CD4-positive, alpha-beta T cell (primary cell): ENCODE measurements at regions not wholly inside any gene's neighbourhood (a gene's known extent, or its start where the extent isn't known, plus 50 kb on each side); places are given as distances from the start of the nearest gene placed in this dataset.

Source experiments
- ATAC-seq: fragments of 200-7000 bp; cut with Tn5 transposase; one replicate; pipeline ENCODE4 v1.10.0; 2022; ENCODE audit warnings: mild to moderate bottlenecking; ENCODE audit not compliant: poor library complexity
- CTCF ChIA-PET: fragments of 350-600 bp; sonication (Branson Sonifier 250); formaldehyde crosslinking; loops from one replicate; lab custom pipeline; 2021; ENCODE audit warnings: antibody characterized with exemption, inconsistent platforms; lab: Charles Lee
- POLR2A ChIA-PET: fragments of 350-600 bp; sonication (Branson Sonifier 250); formaldehyde crosslinking; loops from one replicate; lab custom pipeline; 2021; ENCODE audit warnings: antibody characterized with exemption, inconsistent platforms; lab: Charles Lee
- DNase-seq, 14 experiments: peaks; one replicate each; pipeline ENCODE4 v3.0.0-alpha.2; 2013 to 2020; ENCODE audit warnings: mixed read lengths in 2 of 14
- H3K27ac ChIP-seq, 2 donors: one replicate each; pipeline versions ENCODE4 v1.5.1 to v1.7.0; 2013; ENCODE audit warnings: low read length in 2 of 2, low read depth in 1 of 2, mild to moderate bottlenecking in 1 of 2
- H3K27me3 ChIP-seq, 2 experiments: 1 replicate in 1 of 2; 2 replicates in 1 of 2; pipeline versions ENCODE4 v1.6.1 to v1.7.0; 2013; ENCODE audit warnings: low read length in 2 of 2, control low read depth in 1 of 2, mild to moderate bottlenecking in 1 of 2, moderate library complexity in 1 of 2; ENCODE audit not compliant: insufficient read depth in 2 of 2, control insufficient read depth in 1 of 2
- H3K36me3 ChIP-seq: one replicate; pipeline ENCODE4 v1.6.1; 2013; ENCODE audit warnings: low read length, control low read depth; ENCODE audit not compliant: insufficient read depth
- H3K4me1 ChIP-seq: one replicate; pipeline ENCODE4 v1.6.1; 2013; ENCODE audit warnings: low read length, control low read depth; ENCODE audit not compliant: insufficient read depth
- H3K4me3 ChIP-seq: one replicate; pipeline ENCODE4 v1.5.1; 2013; ENCODE audit warnings: mild to moderate bottlenecking, low read length, moderate library complexity
- H3K9me3 ChIP-seq, 2 experiments: 1 replicate in 1 of 2; 2 replicates in 1 of 2; pipeline versions ENCODE4 v1.6.1 to v1.7.0; 2013; ENCODE audit warnings: low read length in 2 of 2, mild to moderate bottlenecking in 2 of 2, control low read depth in 1 of 2, moderate library complexity in 1 of 2; ENCODE audit not compliant: control insufficient read depth in 1 of 2, insufficient read depth in 1 of 2
- H3K27ac Mint-ChIP-seq: one replicate; pipeline ENCODE4 v1.8.0; 2020; ENCODE audit warnings: mixed read lengths
- H3K27me3 Mint-ChIP-seq: one replicate; pipeline ENCODE4 v1.8.0; 2021; ENCODE audit warnings: mixed read lengths
- H3K36me3 Mint-ChIP-seq: one replicate; pipeline ENCODE4 v1.8.0; 2021; ENCODE audit warnings: low read depth, mixed read lengths
- H3K4me1 Mint-ChIP-seq: one replicate; pipeline ENCODE4 v1.8.0; 2021; ENCODE audit warnings: low read depth, mixed read lengths
- H3K4me3 Mint-ChIP-seq: one replicate; pipeline ENCODE4 v1.8.0; 2020; ENCODE audit warnings: mild to moderate bottlenecking, mixed read lengths
- H3K9me3 Mint-ChIP-seq: one replicate; pipeline ENCODE4 v1.8.0; 2020; ENCODE audit warnings: mixed read lengths
- CTCF ChIP-seq: fragments of 200-600 bp; IDR thresholded peaks from one replicate; pipeline ENCODE4 v1.8.0; 2022; ENCODE audit warnings: antibody characterized with exemption, mild to moderate bottlenecking
- intact Hi-C, 2 experiments: fragments of 100-400 bp; cut with DNase I in 1 of 2; cut with micrococcal nuclease in 1 of 2; formaldehyde crosslinking; loops; one replicate each; pipeline versions ENCODE4 v1.15.1 to v1.9.0; 2023 to 2025; cut with DNase I, micrococcal nuclease

GRCh38 chr5:36374266-36374862 is 72.7 kb upstream of the RANBP3L start:
- Histone ChIP-seq H3K36me3 (no peaks in the 10 kb centered on the region), H3K4me1 (no peaks in the 10 kb centered on the region), H3K9me3 (no peaks in the 10 kb centered on the region), H3K4me3 (no peak overlapping the region), H3K27me3 (no peaks in the 10 kb centered on the region), H3K27ac (no peak overlapping the region)
- H3K9me3 Mint-ChIP-seq, result no peaks in the 10 kb centered on the region
- H3K4me3 Mint-ChIP-seq, result no peak overlapping the region
- POLR2A ChIA-PET, result no interaction called here
- no peaks in the 10 kb centered on the region for H3K27me3 Mint-ChIP-seq
- no peak for TF ChIP-seq CTCF
- intact Hi-C loops, result no loop called here
- H3K36me3 Mint-ChIP-seq, result no peaks in the 10 kb centered on the region
- H3K4me1 Mint-ChIP-seq, result no peaks in the 10 kb centered on the region
- ATAC-seq, result no peak
- CTCF ChIA-PET, result no interaction called here
- no peak overlapping the region for H3K27ac Mint-ChIP-seq
- DNase-seq, result no peak

GRCh38 chr5:36377192-36377591 is 75.5 kb upstream of the RANBP3L start:
- ChIA-PET POLR2A (no interaction called here), CTCF (no interaction called here)
- Mint-ChIP-seq H3K36me3 (no peaks in the 10 kb centered on the region), H3K4me3 (no peak overlapping the region), H3K9me3 (no peaks in the 10 kb centered on the region), H3K4me1 (no peaks in the 10 kb centered on the region), H3K27ac (no peak overlapping the region), H3K27me3 (no peaks in the 10 kb centered on the region)
- H3K27me3 ChIP-seq, result no peaks in the 10 kb centered on the region
- no peak for TF ChIP-seq CTCF
- H3K36me3 ChIP-seq, result no peaks in the 10 kb centered on the region
- H3K9me3 ChIP-seq, result no peaks in the 10 kb centered on the region
- H3K4me3 ChIP-seq, result no peak overlapping the region
- H3K27ac ChIP-seq, result no peak overlapping the region
- no peak for ATAC-seq
- intact Hi-C loops, result no loop called here
- DNase-seq, result no peak
- no peaks in the 10 kb centered on the region for H3K4me1 ChIP-seq

- ChIA-PET POLR2A (no interaction called here), CTCF (no interaction called here)
- H3K4me3 ChIP-seq, result no peak overlapping the region
- no peaks in the 10 kb centered on the region for H3K4me1 ChIP-seq
- DNase-seq (no peak), ATAC-seq (no peak)
- no peaks in the 10 kb centered on the region for H3K9me3 ChIP-seq
- H3K27me3 ChIP-seq, result no peaks in the 10 kb centered on the region
- no peaks in the 10 kb centered on the region for H3K36me3 Mint-ChIP-seq
- no peaks in the 10 kb centered on the region for H3K27me3 Mint-ChIP-seq
- H3K4me1 Mint-ChIP-seq, result no peaks in the 10 kb centered on the region
- H3K27ac Mint-ChIP-seq, result no peak overlapping the region
- H3K36me3 ChIP-seq, result no peaks in the 10 kb centered on the region
- H3K9me3 Mint-ChIP-seq, result no peaks in the 10 kb centered on the region
- intact Hi-C loops, result no loop called here
- no peak overlapping the region for H3K27ac ChIP-seq
- no peak overlapping the region for H3K4me3 Mint-ChIP-seq
- no peak for TF ChIP-seq CTCF
Observed at GRCh38 chr5:36378551-36378950, 76.8 kb upstream of the RANBP3L start.
